ENCODE measurements at regions not wholly inside any gene's neighbourhood (a gene's known extent, or its start where the extent isn't known, plus 50 kb on each side); places are given as distances from the start of the nearest gene placed in this dataset.

GRCh38 chr1:81470275-81470674 lies 330.5 kb upstream of the ADGRL2 start:
- DNase-seq = no peak

DNA sequence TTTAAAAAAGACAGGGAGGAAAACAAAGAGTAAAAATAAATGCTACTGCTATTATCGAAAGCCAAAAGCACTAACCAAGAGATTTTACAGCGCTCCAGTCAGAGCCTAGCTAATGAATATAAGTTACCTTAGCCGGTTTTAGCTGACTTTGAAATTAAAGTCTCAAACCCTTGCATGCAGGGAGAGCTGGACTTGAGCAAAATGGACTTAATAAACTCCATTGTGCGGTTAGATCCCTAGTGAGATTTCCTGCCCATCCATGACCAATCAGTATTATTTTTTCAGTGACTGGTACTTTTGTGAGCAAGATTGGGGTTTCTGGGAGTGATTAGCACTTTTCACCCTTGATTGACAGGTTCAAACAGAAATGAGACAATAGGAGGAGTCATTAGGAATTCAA lies 333.4 kb upstream of the ADGRL2 start:
- no peak for DNase-seq

DNA sequence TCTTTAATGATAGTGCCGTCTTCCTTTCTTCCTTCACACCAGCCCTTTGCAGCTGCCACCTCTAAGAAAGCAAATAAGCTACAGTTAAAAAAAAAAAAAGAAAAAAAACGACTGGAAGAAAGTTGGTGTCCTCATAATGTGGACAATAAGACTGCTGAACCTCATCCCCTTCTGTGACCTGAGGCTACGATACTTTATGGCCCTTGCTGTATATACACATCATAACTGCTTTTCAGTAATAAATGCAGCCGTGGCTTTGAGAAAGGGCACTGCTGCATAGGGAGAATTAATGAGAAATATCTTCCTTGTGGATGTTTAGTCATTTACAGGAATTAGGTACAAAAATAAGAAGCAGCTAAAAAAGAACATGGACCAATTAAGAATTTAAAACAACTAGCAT lies 333.8 kb upstream of the ADGRL2 start:
- DNase-seq = no peak

- no peak for DNase-seq
Measured at GRCh38 chr1:81463936-81464837, 336.5 kb upstream of the ADGRL2 start.

- DNase-seq = no peak
Measured at GRCh38 chr1:81459043-81459442, 341.7 kb upstream of the ADGRL2 start.

DNA sequence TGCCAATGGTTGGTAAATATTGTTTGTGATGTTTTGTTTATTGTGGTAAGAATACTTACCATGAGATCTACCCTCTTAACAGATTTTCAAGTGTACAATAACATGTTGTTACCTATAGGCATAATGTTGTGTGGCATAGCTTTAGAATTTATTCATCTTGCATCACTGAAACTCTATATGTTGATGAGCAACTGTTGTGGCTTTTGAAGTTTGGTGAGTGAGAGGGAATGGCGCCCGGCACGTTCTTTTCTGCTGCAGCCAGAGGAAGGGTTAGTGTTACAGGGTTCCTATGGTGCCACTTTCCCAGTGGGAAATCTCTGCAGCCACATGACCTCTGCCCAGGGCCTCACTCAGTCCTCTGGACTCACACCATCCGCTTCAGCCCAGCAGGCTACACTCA lies 342.5 kb upstream of the ADGRL2 start:
- no peak for DNase-seq

DNA sequence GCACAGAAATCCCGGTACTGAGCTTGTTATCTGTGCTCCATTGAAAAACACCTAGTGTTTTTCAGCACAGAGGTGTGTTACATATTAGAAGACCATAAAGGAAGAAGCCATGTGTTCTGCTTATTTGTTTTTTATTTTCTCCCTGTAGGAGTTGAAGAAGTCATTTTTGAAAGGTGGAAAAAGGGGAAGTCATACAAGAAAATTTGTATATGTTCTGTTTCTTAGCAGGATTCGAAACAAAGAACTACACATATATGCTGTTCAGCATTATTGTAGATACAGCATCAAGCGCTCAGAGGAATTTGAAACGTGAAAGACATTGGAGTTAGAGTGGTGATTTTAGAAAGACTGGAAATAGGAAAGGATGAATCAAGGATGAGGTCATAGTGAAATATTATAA lies 345.3 kb upstream of the ADGRL2 start:
- DNase-seq = no peak

GRCh38 chr1:81453971-81454370 lies 346.8 kb upstream of the ADGRL2 start:
- no peak for DNase-seq

DNA sequence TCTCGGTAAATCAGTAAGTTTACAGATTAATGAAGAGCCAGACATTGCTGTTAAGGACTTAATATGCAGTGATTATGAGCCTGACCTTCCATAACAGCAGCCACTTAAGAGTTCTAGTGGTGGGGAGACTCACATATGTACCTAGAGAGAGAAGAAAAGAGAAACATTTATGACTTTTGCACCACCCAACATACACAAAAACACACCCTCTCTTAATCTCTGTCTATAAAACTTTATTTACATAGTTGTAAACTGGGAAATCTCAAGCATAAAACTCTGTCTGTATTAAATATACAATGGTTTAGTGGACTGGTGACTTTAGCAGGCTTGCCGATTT lies 347.4 kb upstream of the ADGRL2 start:
- DNase-seq = no peak

GRCh38 chr1:81452693-81453366 lies 347.9 kb upstream of the ADGRL2 start:
- no peak for DNase-seq

DNA sequence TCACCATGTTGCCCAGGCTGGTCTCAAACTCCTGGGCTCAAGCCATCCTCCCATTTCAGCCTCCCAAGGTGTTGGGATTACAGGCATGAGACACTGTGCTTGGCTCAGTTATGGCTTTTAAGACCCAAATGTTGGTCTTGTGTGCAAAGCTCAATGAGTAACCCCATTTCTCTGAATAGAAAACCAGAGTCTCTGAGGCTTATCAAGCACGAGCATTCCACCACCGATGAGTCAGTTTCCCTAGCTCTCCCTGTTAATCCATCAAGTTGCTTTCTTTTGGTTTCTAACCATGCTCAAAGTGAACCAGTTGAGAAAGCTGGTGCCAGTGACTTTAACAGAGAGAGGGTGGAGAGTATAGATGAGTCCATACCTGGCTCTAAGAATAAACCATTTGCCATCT lies 350.9 kb upstream of the ADGRL2 start:
- no peak for DNase-seq

DNA sequence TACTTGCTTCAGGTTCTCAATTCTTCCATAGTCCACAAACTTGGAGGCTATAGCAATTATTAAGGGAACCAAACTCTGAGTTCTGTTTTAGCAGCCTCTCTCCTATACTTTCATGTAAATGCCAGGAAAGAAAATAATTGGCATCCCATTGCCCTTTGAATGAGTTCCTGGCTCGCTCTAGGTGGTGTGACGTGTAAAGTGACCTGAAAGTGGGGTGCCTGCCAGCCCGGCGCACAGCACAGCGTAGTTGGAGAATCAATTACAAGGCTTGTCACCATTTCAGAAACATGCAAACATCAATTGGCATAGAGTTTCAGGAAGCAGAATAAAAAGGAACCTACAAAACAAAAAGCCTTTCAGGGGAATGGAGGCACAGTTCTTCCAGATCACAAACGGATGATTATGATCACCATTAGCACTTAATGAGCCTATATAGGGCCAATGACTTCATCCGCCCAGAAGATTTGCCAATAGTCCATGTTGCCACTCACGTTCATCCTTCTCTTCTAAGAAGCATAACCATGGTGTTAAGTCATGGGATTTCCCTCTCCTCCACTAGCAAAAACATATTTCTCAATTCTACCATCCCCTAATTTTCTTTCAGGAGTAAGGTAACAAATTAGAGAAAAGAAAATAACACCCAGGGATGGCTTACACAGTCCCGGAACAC lies 354.6 kb upstream of the ADGRL2 start:
- DNase-seq = peak; percentile 22

DNA sequence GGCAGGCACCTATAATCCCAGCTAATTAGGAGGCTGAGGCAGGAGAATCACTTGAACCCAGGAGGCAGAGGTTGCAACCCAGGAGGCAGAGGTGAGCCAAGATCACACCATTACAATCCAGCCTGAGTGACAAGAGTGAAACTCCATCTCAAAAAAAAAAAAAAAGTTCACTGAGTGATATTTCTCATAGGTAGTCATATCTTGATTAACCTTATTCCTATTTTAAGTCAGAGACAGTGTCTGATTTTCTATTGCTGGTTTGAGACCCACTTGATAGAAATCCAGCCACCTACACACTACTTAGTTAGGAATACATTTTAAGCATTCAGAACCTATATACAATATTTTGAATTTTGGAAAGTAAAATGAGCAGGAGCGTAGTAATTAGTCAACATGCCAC lies 357.4 kb upstream of the ADGRL2 start:
- DNase-seq = no peak

DNA sequence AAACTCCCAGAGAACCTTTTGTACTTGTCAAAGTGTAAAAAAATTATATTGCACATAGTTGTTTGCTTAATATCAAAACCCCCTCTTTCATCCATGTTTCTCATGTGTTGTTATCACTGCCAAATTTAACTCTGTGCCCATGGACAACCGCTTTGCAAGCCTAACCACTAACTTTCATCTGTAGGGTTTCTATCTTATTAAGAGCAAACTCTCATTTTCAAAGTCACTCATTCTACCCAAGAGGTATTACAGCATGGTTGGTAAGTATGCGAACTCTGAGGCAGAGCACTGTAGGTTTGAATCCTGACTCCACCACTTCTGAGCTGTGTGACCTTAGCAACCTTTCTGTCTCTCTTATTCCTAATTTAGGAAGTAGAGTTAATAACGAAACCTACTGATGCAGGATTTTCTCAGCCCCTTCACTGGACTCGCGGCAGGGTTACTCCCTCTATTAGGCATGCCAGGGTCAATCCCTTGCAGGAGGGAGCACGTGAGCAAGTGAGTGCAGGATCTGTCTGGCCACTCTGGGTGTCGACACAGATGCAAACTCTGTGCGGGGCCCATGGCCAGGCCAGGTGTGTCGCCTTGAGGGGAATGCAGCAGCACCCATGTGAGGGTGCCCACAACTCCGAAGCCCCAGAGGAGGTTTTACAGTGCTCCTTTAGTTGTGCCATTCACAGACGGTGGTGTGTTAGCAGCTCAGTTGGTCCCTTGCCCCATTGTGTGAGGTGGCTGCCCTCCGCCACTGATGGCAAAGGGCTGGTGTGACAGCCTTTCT lies 361.5 kb upstream of the ADGRL2 start:
- DNase-seq = no peak

DNA sequence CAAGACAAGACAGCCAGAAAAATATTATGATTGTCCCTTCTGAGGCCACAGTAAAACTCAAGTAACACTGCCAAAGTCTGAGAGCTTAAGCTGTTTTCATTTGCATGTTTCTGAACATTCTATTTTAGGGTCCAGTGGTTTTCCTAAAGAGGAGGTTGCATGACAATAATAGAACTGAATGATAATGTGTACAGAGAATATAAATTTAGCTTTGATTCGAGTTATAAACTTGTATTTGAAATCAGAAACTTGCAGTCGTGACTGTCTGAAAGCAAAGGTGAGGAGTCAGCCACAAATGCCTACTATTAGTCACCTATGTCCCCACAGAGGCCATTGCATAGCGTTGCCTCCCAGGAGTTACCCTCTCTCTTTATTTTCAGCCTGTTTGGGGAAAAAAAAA lies 363.1 kb upstream of the ADGRL2 start:
- no peak for DNase-seq

- DNase-seq = no peak
Measured at GRCh38 chr1:81437213-81437612, 363.5 kb upstream of the ADGRL2 start.

DNA sequence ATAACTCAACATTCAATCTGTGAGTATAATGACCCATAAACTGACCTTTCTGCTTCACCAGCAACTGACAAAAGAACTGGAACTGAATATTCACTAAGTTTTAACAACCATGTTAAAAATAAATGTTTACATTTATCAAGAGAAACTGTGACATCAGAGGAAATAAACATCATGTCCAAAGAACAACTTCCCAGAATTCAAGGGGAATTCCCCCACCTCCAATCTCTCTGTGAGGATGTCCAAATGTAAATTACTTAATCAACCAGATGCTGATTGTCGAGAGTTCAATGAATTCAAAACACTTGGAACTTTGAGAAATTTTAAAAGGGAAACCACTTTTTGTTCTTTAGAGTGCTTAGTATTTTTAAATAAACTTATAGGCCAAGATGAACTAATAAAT lies 365.6 kb upstream of the ADGRL2 start:
- DNase-seq = no peak

DNA sequence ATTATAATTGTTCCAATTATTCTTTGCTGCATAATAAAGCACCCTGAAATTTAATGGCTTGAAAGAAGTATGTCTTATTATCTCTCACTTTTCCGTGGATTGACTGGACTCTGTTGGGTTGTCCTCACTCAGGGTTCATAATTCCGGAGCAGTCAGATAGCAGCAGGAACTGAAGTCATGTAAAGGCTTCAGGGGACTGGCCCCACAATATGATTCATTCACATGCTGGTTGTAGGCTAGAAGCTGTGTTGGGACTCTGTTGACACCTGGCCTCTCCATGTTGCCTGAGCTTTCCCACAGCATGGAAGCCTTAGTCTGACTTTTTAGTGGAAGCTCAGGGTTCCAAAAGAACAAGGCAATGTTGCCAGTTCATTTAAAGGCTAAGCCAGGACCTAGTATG lies 367.1 kb upstream of the ADGRL2 start:
- DNase-seq = no peak

DNA sequence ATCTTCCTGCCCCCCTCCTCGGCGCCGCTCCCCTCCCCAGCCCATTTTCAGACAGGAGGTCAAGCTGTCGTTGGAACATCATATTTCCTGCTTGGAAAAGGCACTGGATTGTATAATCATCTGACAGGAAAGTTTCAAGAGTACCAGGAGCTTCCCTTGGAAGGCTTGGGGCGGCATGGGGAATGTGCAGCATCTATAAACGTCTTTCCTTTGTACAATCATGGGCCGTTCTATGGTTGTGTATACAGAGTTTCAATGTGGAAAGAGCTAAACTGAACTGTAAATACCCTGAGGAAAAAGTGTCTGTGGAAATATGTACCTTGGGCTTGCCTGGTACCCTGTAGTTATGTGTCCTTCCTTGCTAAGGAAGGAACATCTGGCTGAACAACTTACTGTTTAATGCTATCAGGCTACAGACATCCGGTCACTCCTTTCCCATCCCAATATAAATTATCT lies 368.1 kb upstream of the ADGRL2 start:
- no peak for DNase-seq

DNA sequence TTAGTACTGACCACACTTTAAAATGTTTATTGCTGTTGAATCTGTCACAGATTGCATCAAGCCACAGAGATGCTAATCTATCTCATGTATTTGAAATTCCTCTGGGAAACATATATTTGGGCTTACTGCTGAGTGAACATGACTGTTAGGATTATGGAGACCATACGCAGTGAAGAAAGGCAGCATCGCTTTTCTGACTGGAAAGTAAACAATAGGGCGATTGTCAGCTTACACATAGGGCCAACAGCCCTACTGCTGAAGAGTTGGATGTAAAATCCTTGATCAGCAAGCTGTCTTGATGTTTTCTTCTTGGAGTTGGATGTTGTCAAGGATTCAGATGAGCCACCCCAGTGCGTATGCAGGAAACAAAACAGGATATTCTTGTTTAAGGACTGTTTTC lies 368.7 kb upstream of the ADGRL2 start:
- DNase-seq = no peak

- no peak for DNase-seq
Measured at GRCh38 chr1:81431624-81432000, 369.1 kb upstream of the ADGRL2 start.

DNA sequence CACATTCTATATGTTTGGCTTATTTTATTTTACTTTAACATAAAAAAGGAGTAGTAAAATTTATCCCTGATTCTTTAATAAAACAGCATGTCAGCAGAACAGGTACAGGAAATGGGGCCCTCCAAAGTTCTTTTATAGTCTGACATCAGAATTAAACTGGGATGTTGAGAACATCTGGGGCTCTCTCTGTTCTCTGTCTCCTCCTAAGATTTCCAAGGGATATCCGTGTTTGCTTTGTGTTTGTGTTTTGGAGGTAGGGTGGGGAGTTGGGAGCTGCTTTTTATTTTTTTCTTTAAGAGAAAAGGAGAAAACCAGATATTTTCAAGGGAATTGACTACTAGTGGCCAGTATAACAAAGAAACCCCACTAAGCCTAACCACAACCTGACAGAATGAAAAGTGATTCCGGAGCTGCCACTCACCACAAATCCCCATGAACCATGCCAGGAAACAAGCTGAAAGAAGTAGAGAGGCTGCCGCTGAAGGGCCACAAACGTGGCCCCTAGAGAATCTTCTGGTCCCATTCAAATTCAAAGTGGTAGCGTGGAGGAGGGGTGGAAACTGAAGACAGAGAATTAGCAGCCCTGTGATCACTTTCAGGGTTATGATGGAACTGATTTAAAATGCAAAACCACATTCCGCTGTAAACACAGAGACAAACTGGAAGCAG lies 369.6 kb upstream of the ADGRL2 start:
- no peak for DNase-seq

All from NCI-H1436 treated with DMSO at 0.1 percent for 48 hours (cell line).